Cardiac septum (tissue), 1 donor: ENCODE measurements at regions not wholly inside any gene's neighbourhood (a gene's known extent, or its start where the extent isn't known, plus 50 kb on each side); places are given as distances from the start of the nearest gene placed in this dataset.
"Not testable (repeated sequence)": the region's sequence is repeated elsewhere in the genome, so short reads cannot be mapped to it uniquely, and the experiment has no call there.

Experiments used
- DNase-seq: peaks from one replicate; pipeline ENCODE4 v3.0.0-alpha.2; 2020; ENCODE audit warnings: low spot score
- intact Hi-C: fragments of 100-400 bp; cut with DNase I; formaldehyde crosslinking; loops from one replicate; pipeline ENCODE4 v1.14.0; 2022
- donor health status: DM: no; HTN: no; CAD: no.

DNA sequence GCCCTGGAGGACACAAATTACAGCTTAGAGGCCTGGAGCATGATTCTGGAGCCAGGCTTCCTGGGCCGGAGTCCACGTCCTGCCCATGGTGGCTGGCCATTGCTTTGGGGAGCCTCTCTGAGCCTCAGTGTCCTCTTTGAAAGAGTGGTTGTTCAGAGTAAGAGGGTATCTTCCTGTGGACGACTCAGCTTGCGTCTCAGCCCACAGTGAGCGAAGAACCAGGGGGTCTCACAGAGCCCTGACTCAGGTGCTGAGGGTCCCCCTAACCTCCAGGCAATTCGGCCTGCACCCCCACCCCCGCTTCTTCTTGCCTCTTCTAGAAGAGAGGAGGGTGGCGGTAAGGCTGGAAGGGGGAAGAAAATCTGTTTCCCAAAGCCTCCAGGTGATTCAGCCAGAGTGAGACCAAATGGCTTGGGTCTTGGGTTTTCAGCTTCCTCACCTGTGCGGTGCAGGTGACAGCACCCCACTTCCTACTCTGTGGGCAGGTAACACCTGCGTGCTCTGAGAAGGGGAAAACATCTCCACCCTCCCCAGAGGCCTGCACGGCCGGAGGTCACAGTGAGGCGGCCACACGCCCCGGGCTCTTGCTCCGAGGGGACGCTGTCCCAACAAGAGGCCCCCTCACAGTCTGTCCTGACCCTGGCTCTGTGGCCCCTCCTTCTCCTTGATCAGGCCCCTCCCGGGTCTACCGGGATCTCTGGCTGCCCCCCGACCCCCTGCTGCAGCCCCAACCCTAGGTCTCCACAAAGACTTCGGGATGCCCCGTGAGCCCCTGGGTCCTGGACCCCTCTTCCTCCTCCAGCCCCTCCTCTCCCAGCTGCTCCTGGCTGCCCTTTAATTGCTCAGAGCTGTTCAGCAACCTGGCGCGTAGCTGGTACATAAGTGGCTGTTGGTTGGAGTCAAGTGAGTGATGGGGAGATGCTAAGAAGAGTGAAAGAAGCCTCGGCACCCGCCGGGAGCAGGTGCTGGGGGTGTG, 119.2 kb downstream of the METRNL start:
- intact Hi-C loops: no loop called here
- peak; percentile 73 for DNase-seq

- intact Hi-C loops: no loop called here
- DNase-seq: peak; percentile 89
Observed at GRCh38 chr17:83199500-83200201, 120.2 kb downstream of the METRNL start.

- intact Hi-C loops: no loop called here
- peak; percentile 87 for DNase-seq
Observed at GRCh38 chr17:83200231-83200699, 120.9 kb downstream of the METRNL start.

- intact Hi-C loops: no loop called here
- DNase-seq: peak; percentile 71
Observed at GRCh38 chr17:83200751-83201150, 121.3 kb downstream of the METRNL start.

DNA sequence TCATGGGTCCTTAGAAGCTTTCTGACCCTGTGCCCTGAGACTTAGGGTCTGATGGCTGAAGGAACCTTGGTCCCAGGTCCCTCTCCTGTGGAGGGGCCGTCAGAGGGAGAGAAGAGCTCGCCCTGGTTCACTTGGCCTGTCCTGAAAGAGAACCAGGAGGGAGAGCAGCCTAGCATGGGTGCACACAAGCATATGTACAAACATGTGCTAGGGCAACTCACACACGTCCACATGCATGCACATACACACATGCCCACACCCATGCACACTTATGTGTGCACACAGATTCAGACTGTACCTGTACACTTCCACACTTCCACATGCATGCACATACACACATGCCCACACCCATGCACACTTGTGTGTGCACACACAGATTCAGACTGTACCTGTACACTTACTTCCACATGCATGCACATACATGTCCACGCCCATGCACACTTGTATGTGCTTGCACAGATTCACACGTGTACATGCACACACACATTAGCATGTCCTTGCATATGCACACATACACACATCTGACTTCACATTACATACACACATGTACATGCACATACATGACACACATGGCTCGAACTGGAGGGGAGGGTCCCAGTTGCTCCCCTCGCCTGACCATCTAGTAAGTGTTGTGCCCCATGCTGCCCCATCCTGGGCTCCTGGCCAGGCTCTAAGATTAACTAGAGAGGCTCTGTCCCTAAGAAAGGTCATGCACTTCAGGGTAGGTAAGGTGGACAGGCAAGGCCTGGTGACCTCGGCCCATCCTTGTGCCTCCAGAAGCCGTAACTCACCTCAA, 122.0 kb downstream of the METRNL start:
- DNase-seq: peak; percentile 33
- intact Hi-C loops: no loop called here

DNA sequence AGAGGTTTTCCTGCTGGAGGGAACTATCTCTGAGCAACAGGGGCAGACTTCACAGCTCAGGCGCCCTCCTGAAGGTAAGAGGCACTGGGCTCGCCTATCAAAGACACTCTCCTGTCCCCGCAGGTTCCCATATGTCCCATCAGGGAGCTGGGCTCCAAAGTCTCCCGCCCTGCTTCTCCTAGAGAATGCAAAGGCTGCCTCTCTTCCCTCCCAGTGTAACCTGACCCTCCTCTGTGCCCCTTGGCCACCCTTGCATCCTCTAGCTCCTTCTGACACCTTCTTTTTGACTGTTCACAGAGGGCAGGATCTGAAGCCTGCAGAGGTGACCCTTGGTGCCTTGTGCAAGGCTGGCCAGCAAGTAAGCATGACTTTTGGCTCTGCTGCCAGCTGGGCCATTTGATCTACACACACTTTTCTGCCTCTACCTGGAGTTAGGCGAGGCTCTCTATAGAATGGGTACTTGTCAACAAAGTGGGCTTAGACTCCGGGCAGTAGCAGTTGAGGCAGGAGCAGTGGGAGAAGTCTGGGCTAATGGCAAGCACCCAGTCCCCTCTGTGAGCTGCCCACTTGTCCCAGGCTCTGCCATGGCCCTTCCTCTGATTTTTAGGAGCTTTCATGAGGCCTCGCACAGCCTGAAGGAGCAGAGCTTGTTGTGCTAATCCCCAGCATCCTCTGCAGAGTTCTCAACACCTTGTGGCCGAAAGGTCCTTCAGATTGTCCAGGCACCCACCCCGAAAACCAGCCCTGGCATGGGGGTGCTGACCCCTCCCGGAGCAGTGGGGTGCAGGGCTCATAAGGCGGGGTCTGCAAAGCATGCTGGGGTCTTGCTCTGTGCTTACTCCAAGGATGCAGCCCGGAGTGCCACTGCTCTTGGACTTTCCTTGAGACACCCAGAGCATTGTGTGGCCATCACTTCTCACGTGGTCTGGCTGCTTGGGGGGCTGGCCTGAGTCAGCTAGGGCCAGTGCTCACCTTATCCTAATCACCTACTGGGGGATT, 122.9 kb downstream of the METRNL start:
- intact Hi-C loops: no loop called here

DNA sequence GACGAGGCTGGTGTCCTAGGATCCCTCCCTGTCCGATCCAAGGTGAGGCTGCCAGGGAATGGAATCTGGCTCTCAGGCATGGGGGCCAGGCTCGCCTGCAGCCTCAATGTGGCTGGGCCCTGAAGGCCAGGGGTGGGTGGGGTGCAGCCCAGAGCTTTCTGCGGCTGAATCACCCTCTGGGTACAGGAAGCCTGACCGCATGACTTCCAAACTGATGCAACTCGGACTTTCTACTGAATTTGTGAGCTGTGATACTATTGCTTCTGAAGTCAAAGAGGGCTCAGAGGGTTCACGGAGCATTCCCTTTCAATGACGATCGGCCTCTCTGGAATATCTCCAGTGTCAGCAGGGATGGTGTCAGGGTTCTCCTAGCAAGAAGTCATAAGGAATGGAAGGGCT, 123.7 kb downstream of the METRNL start:
- peak; percentile 80 for DNase-seq
- intact Hi-C loops: no loop called here

More for the DNA sequence above, 122.9 kb downstream of the METRNL start:
- DNase-seq: peak; percentile 74

GRCh38 chr17:83203472-83204221, 124.2 kb downstream of the METRNL start:
- DNase-seq: peak; percentile 75
- intact Hi-C loops: no loop called here

- intact Hi-C loops: no loop called here
- peak; percentile 47 for DNase-seq
Observed at GRCh38 chr17:83204230-83204725, 124.9 kb downstream of the METRNL start.

- intact Hi-C loops: not testable (repeated sequence)
- DNase-seq: peak; percentile 72
Observed at GRCh38 chr17:83204736-83205386, 125.5 kb downstream of the METRNL start.

GRCh38 chr17:83205387-83206035, 126.1 kb downstream of the METRNL start:
- peak; percentile 84 for DNase-seq
- intact Hi-C loops: not testable (repeated sequence)

GRCh38 chr17:83206036-83206394, 126.6 kb downstream of the METRNL start:
- intact Hi-C loops, DNase-seq: not testable (repeated sequence)

- intact Hi-C loops: not testable (repeated sequence)
- peak; percentile 55 for DNase-seq
Observed at GRCh38 chr17:83206819-83207588, 127.6 kb downstream of the METRNL start.

GRCh38 chr17:83247001-83247400, 167.6 kb downstream of the METRNL start:
- DNase-seq, intact Hi-C loops: not testable (repeated sequence)
